HG02678 (cell line): ENCODE measurements at regions not wholly inside any gene's neighbourhood (a gene's known extent, or its start where the extent isn't known, plus 50 kb on each side); places are given as distances from the start of the nearest gene placed in this dataset.

Experiments used
- ATAC-seq: cut with Tn5 transposase; IDR thresholded peaks from one replicate; pipeline ENCODE4 v1.9.1; 2021; ENCODE audit warnings: mild to moderate bottlenecking, moderate library complexity; ENCODE audit not compliant: unreplicated experiment

- no peak for ATAC-seq
These were observed 126.7 kb downstream of the DKK1 start for GRCh38 chr10:52440612-52441285.

GRCh38 chr10:52442576-52442975 lies 128.5 kb downstream of the DKK1 start:
- no peak for ATAC-seq

GRCh38 chr10:52443419-52444388 lies 129.6 kb downstream of the DKK1 start:
- no peak for ATAC-seq

GRCh38 chr10:52446391-52446790 lies 132.3 kb downstream of the DKK1 start:
- no peak for ATAC-seq

GRCh38 chr10:52447931-52448353 lies 133.9 kb downstream of the DKK1 start:
- no peak for ATAC-seq

- no peak for ATAC-seq
These were observed 136.7 kb downstream of the DKK1 start for GRCh38 chr10:52450762-52451291.

GRCh38 chr10:52451817-52452216 lies 137.7 kb downstream of the DKK1 start:
- no peak for ATAC-seq

- ATAC-seq = no peak
These were observed 138.8 kb downstream of the DKK1 start for GRCh38 chr10:52452600-52453493.

GRCh38 chr10:52453501-52453900 lies 139.4 kb downstream of the DKK1 start:
- no peak for ATAC-seq

- ATAC-seq = no peak
These were observed 140.4 kb downstream of the DKK1 start for GRCh38 chr10:52454491-52454890.

- no peak for ATAC-seq
These were observed 141.0 kb downstream of the DKK1 start for GRCh38 chr10:52455098-52455497.

GRCh38 chr10:52459097-52459496 lies 145.0 kb downstream of the DKK1 start:
- no peak for ATAC-seq

- ATAC-seq = no peak
These were observed 149.7 kb downstream of the DKK1 start for GRCh38 chr10:52463826-52464225.

- no peak for ATAC-seq
These were observed 150.5 kb downstream of the DKK1 start for GRCh38 chr10:52464368-52465124.

- no peak for ATAC-seq
These were observed 151.1 kb downstream of the DKK1 start for GRCh38 chr10:52465202-52465601.

GRCh38 chr10:52466464-52466863 lies 152.4 kb downstream of the DKK1 start:
- no peak for ATAC-seq

GRCh38 chr10:52469970-52470705 lies 156.1 kb downstream of the DKK1 start:
- ATAC-seq = no peak

- ATAC-seq = no peak
These were observed 158.5 kb downstream of the DKK1 start for GRCh38 chr10:52472406-52473146.

GRCh38 chr10:52474265-52474664 lies 160.2 kb downstream of the DKK1 start:
- no peak for ATAC-seq
